ENCODE measurements at regions not wholly inside any gene's neighbourhood (a gene's known extent, or its start where the extent isn't known, plus 50 kb on each side); places are given as distances from the start of the nearest gene placed in this dataset.

DNA sequence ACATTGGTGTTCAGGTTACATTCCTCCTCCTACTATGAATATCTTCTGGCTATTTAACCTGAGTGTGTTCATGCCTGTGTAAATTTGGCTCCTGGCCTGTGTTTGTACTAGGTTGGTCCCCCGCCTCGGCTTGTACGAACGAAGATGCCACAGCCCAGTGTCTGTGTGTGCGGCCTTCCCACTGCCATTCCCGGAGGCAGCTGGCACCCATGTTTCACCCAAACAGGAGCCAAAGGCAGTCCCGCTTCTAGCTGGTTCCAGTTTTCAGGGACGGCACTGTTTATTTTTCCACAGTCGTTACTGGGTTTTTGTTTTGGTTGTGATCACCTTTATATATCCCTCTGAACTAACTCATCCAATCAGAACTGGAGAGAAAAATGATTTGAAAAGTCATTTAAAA is 102.5 kb upstream of the ZNF536 start:
- no peak overlapping the region for H3K4me3 Mint-ChIP-seq
- peaks cover 8% of the 10 kb centered on the region for H3K9me3 Mint-ChIP-seq
- DNase-seq: no peak
- no peaks in the 10 kb centered on the region for H3K36me3 Mint-ChIP-seq
- no peaks in the 10 kb centered on the region for H3K4me1 Mint-ChIP-seq
- peaks cover 13% of the 10 kb centered on the region for H3K27me3 Mint-ChIP-seq
- no peak overlapping the region for H3K27ac Mint-ChIP-seq

DNA sequence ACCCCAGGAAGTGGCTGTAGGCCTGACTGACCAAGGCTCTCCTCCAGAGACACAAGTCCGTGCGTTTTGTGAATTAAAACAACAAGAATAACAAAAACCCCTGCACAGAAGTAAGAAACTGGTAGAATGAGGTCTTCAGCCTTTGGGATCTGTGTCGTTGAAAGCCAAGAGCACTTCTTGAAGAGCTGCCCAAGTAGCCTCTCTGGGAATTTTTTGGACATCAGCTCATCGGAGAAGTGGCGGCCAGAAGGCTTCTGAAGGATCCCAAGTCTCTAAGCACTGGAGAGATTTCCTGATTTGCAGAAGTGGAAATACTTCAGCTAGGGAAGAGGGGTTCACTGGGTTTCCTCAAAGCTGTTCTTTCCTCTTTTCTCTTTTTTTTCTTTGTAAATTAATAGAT is 100.4 kb upstream of the ZNF536 start:
- DNase-seq: no peak
- Mint-ChIP-seq H3K27ac (no peak overlapping the region), H3K36me3 (no peaks in the 10 kb centered on the region), H3K9me3 (peaks cover 8% of the 10 kb centered on the region), H3K4me3 (no peak overlapping the region), H3K27me3 (peaks cover 5% of the 10 kb centered on the region), H3K4me1 (no peaks in the 10 kb centered on the region)

DNA sequence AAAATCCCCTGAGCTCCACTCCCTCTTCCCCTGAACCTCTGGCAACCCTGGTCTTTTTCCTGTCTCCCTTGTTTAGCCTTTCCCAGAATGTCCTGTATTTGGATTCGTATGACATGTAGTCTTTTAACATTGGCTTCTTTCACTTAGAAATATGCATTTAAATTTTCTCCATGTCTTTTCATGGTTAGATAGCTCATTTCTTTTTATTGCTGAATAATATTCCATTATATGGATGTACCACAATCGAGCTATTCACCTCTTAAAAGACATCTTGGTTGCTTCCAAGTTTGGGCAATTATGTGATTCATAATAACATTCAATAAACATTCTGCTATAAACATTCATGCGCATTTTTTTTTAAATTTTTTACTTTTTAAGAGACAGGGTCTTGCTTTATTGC is 99.6 kb upstream of the ZNF536 start:
- Mint-ChIP-seq H3K9me3 (peaks cover 8% of the 10 kb centered on the region), H3K36me3 (no peaks in the 10 kb centered on the region)

DNA sequence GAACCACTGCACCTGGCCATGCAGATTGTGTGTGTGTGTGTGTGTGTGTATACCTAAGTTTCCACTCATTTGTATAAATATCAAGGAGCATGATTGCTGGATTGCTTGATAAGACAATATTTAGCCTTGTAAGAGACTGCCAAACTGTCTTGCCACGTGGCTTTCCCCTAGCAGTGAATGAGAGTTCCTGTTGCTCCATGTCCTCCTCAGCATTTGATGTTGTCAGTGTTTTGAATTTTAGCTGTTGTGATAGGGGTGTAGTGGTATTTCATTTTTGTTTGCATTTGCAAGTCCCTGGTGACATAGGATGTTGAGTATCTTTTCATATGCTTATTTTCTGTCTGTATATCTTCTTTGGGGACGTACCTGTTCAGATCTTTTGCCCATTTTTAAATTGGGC is 99.0 kb upstream of the ZNF536 start:
- Mint-ChIP-seq H3K27me3 (peaks cover 5% of the 10 kb centered on the region), H3K36me3 (no peaks in the 10 kb centered on the region), H3K4me3 (no peak overlapping the region), H3K9me3 (peaks cover 8% of the 10 kb centered on the region), H3K27ac (no peak overlapping the region), H3K4me1 (no peaks in the 10 kb centered on the region)
- no peak for DNase-seq

More for the DNA sequence above, 99.6 kb upstream of the ZNF536 start:
- H3K4me1 Mint-ChIP-seq: no peaks in the 10 kb centered on the region
- no peak overlapping the region for H3K4me3 Mint-ChIP-seq
- H3K27ac Mint-ChIP-seq: no peak overlapping the region
- no peak for DNase-seq
- peaks cover 5% of the 10 kb centered on the region for H3K27me3 Mint-ChIP-seq

DNA sequence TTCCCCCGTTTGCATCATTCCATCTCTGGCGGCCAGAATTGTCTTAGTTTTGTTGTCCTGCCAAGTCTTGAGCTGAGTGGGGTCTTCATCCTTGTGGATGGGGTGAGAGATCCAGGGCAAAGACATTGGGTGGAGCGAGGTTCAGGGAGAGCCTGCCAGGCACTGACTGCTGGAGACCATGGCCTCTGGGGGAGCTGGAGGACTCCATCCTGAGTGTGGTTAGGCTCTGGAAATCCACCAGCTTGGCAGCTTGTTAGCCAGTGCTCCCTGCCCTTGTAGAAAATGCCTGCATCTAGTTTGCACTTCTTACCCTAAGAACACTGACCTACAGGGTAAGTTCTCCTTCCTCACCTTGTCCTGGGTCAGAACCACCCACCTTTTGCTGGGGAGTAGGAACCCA is 97.2 kb upstream of the ZNF536 start:
- Mint-ChIP-seq H3K9me3 (peaks cover 8% of the 10 kb centered on the region), H3K4me1 (no peaks in the 10 kb centered on the region), H3K27me3 (peaks cover 5% of the 10 kb centered on the region), H3K4me3 (no peak overlapping the region), H3K36me3 (no peaks in the 10 kb centered on the region), H3K27ac (no peak overlapping the region)
- no peak for DNase-seq

DNA sequence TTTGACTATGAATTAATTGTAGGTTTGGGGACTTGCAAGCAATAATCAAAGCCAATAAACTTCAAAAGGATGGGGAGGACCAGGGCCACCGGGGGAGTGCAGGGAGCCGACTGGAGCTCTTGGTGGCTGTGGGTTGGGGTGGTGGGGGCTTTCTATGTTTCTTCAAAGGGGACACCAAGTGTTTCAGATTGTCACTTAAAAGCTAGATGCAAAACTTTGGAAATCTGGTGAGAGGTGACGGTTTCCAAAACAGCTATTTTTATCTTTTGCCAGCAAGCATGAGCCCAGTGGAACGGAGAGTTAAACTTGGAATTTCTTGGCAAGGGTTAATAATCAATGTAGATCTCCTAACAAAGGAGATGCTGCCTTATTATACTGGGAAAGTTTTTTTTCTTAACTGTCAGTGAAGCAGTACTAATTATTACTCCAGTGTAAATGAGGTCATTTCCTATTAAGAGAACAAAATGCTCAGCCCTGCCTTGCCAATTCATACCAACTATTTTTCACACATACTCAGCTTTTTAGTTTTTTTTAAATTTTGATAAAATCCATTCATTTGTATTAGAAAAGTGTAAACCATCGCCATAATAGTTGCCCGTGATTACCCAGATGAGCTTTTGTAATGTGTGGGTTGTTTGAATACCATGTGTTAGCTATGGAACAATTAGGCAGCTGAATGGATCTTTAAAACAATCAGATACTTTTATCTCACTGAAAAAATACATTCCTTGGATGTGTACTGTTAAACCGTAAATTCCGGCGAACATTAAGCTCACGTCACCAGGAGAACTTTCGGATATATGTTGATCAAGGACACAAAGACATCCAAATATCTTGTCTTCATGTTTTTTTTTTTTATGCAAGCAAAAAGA is 95.9 kb upstream of the ZNF536 start:
- Mint-ChIP-seq H3K9me3 (peaks cover 8% of the 10 kb centered on the region), H3K4me3 (no peak overlapping the region), H3K27ac (no peak overlapping the region), H3K4me1 (no peaks in the 10 kb centered on the region), H3K27me3 (peaks cover 3% of the 10 kb centered on the region), H3K36me3 (no peaks in the 10 kb centered on the region)
- no peak for DNase-seq

DNA sequence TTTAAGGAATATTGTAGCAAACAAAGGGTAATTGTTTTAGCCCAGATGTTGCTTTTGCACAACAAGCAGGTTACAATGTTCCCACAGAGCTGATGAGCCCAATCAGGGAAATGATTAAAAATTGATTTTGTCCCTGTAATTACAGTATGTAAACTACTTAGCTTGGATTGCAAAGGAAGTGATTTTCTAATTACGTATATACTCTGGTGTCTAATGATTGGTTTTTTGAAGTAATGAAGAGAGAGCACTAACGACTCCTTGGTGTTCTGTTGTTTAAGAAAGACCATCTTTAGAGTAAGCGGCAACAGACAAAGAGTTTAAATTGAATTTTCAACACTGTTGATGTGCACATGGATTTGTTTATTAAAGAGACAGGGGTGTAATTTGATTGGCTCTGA is 95.3 kb upstream of the ZNF536 start:
- H3K9me3 Mint-ChIP-seq: peaks cover 8% of the 10 kb centered on the region
- H3K4me1 Mint-ChIP-seq: no peaks in the 10 kb centered on the region
- no peak overlapping the region for H3K27ac Mint-ChIP-seq
- H3K4me3 Mint-ChIP-seq: no peak overlapping the region
- no peaks in the 10 kb centered on the region for H3K36me3 Mint-ChIP-seq
- no peak for DNase-seq
- no peaks in the 10 kb centered on the region for H3K27me3 Mint-ChIP-seq

DNA sequence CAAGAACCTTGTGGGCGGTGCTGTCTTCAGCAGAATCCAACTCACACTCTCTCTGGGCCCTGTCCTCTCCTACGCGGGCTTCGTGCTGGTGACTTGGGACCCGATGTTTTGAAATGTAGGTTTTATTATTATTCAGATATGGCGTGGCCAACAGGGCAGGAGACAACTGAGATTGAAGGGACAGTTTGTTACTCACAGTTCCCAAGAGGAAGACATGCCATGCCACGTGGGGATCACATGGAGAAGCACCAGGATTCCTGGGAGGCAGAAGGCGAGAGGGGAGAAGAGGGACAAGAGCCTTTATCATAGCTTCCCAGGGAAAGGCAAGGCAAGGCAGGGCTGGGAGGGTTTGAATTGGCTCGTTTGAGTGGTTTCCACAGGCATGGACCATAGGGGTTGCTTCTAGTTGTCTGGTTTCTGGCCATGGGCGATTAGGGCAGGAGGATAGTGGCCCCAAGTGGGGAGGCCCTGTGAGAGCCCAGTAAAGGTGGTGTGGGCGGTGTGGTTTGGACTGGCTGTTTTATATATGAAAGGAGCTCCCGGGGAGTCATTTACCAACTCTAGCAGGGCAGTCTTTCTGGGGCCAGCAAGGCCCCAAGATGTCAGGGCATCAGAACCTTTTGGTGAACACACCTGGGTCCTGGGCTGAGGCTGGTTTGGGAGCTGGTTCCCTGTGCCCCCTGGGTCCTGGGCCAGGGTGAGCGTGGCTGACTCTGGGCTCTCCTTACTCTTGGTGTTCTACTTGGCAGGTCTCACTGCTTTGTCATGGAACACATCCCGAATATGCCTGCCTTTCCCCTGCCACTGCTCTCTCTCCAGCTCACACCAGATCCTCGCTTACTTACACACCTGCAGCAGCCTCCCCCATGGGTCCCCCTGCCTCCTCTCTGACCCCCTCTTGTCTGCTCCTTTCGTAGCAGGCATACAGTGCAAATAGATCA is 94.0 kb upstream of the ZNF536 start:
- peaks cover 4% of the 10 kb centered on the region for H3K9me3 Mint-ChIP-seq
- H3K4me1 Mint-ChIP-seq: no peaks in the 10 kb centered on the region
- H3K36me3 Mint-ChIP-seq: no peaks in the 10 kb centered on the region
- no peaks in the 10 kb centered on the region for H3K27me3 Mint-ChIP-seq
- H3K27ac Mint-ChIP-seq: no peak overlapping the region
- no peak for DNase-seq
- no peak overlapping the region for H3K4me3 Mint-ChIP-seq

DNA sequence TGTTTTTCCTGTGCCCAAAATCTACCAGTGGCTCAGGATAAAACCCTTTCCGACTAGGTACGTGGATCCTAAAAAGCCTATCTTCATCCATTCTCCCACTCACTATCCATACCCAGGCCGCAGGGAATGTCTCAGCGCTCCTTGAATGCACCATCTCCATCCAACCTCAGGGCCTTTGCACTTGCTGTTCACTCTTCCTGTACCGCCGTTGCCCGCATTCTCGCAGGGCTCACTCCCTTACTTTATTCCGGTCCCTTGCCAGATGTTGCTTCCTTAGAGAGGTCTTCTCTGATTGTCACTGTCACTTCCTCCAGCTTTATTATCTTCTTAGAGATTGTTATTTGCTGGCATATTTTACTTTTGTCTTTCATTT is 93.3 kb upstream of the ZNF536 start:
- Mint-ChIP-seq H3K27me3 (no peaks in the 10 kb centered on the region), H3K36me3 (no peaks in the 10 kb centered on the region), H3K4me3 (no peak overlapping the region), H3K4me1 (no peaks in the 10 kb centered on the region), H3K27ac (no peak overlapping the region), H3K9me3 (no peaks in the 10 kb centered on the region)
- no peak for DNase-seq

DNA sequence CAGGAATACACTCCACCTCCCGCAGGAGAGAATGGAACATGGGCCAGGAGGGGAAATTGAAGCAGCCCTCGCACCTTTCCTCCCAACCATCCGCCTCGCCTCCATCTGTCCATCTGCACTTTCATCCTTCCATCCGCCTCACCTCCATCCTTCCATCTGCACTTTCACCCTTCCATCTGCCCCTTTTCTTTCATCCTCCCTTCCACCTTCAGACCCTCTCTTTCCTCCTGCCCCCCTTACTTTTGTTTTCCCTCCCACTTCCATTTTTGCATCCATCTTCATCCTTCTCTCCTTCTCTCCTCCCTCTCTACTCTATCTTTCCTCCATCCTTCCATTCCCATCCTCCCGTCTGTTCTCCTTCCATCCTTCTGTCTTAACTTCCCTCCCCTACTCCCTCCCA is 92.2 kb upstream of the ZNF536 start:
- no peaks in the 10 kb centered on the region for H3K36me3 Mint-ChIP-seq
- no peak overlapping the region for H3K27ac Mint-ChIP-seq
- H3K4me1 Mint-ChIP-seq: no peaks in the 10 kb centered on the region
- no peaks in the 10 kb centered on the region for H3K9me3 Mint-ChIP-seq
- no peak for DNase-seq
- no peak overlapping the region for H3K4me3 Mint-ChIP-seq
- H3K27me3 Mint-ChIP-seq: no peaks in the 10 kb centered on the region

DNA sequence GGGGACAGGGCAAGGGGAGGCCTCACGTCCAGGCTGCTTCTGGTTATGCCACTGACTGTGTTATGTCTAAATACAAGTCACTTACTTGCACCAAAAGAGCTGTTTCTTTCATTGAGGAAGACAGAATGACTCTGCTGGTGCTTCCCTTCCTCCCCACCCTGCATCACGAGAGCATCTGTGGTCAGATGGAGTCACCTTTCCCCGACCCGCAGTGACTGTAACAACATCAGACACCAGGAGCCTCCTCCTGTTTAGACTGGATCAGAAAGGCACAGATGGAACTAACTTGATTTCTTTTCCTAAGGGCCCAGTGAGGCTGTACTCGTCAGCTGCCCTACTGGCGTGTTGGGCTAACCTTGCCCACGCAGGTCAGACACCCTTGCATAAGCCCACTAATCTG is 90.3 kb upstream of the ZNF536 start:
- H3K9me3 Mint-ChIP-seq: peaks cover under 1% of the 10 kb centered on the region
- no peak overlapping the region for H3K27ac Mint-ChIP-seq
- H3K36me3 Mint-ChIP-seq: no peaks in the 10 kb centered on the region
- no peaks in the 10 kb centered on the region for H3K4me1 Mint-ChIP-seq
- DNase-seq: no peak
- H3K4me3 Mint-ChIP-seq: no peak overlapping the region
- H3K27me3 Mint-ChIP-seq: no peaks in the 10 kb centered on the region

DNA sequence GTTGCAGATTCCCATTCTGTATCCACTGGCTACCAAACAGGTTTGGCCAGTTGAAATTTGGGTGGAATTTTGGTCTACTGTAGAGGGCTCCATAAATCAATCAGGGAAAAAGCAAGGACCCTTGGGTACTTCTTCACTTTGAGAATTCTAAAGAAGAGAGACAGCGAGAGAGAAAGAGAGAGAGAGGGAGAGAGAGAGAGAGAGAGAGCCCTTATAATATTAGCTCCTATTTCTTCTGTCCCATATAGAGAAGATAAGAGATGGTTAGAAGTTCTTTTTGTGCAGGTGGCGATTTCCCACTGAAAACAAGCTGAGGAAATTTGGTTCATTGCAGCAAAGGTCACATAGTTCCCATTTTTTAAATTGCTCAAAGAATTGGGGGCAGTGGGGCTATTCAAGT is 88.6 kb upstream of the ZNF536 start:
- Mint-ChIP-seq H3K9me3 (peaks cover 1% of the 10 kb centered on the region), H3K4me3 (no peak overlapping the region), H3K27ac (no peak overlapping the region), H3K36me3 (no peaks in the 10 kb centered on the region), H3K4me1 (no peaks in the 10 kb centered on the region), H3K27me3 (no peaks in the 10 kb centered on the region)
- DNase-seq: no peak

DNA sequence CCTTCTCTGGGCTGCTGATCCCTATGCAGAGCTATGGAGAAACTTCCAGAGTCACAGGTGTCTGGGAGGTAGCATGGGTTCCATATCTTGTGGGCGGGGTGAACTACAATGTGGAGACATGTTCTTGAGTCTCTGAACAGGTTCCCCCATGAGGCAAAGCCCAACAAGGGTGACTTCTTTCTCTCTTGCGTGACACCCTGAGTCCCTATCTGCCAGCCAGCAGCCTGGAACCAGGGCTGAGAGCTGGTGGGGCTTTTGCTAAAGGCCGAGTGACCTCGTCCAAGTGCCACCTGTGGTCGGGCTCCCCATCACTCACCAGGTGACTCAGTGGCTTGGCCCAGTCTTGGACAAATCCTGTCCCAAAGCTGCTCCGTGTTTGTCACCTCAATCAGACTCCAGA is 88.0 kb upstream of the ZNF536 start:
- H3K4me3 Mint-ChIP-seq: no peak overlapping the region
- no peaks in the 10 kb centered on the region for H3K4me1 Mint-ChIP-seq
- H3K9me3 Mint-ChIP-seq: peaks cover 1% of the 10 kb centered on the region
- DNase-seq: no peak
- H3K36me3 Mint-ChIP-seq: no peaks in the 10 kb centered on the region
- no peak overlapping the region for H3K27ac Mint-ChIP-seq
- no peaks in the 10 kb centered on the region for H3K27me3 Mint-ChIP-seq

DNA sequence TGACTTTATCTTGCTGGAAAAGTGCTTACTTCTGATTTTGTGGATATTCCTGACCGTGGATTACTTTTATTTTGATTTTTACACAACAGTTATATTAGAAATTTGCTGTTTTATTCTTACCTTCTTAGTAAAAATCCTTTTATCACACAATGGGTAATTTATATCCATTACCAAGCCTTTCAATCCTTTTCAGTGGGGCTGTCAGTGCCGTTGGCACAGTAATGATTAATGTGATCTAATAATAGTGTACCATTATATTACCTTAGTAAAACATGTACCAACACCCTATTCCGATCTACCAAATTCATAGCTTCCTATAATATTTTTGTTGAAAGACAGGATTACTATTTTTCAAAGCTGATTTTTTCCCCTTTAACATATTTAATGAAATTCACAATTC is 87.3 kb upstream of the ZNF536 start:
- Mint-ChIP-seq H3K27ac (no peak overlapping the region), H3K9me3 (peaks cover 1% of the 10 kb centered on the region), H3K36me3 (no peaks in the 10 kb centered on the region), H3K4me3 (no peak overlapping the region), H3K27me3 (no peaks in the 10 kb centered on the region), H3K4me1 (no peaks in the 10 kb centered on the region)
- no peak for DNase-seq

DNA sequence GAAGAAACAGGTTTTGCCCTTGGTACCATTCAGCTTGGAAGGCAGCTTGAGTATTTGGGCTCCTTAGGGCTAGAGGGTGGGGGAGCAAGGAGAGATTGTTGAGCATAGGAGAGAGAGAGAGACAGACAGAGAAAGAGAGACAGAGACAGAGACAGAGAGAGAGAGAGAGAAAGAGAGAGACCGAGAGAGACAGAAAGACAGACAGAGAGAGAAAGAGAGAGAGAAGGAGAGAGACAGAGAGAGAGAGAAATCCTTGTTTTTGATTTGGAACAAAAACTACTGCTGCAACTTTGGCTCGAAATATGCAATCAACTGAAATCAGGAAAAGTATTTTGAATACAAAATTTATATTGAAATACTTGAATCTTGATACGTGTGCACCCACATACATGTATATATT is 85.8 kb upstream of the ZNF536 start:
- H3K27ac Mint-ChIP-seq: no peak overlapping the region
- H3K27me3 Mint-ChIP-seq: no peaks in the 10 kb centered on the region
- no peaks in the 10 kb centered on the region for H3K36me3 Mint-ChIP-seq
- H3K4me3 Mint-ChIP-seq: no peak overlapping the region
- H3K4me1 Mint-ChIP-seq: no peaks in the 10 kb centered on the region
- H3K9me3 Mint-ChIP-seq: peaks cover 6% of the 10 kb centered on the region
- no peak for DNase-seq

All from activated naive CD8-positive, alpha-beta T cell treated with anti-CD3 and anti-CD28 coated beads for 36 hours (primary cell).